Loucy (cell line): ENCODE measurements at regions not wholly inside any gene's neighbourhood (a gene's known extent, or its start where the extent isn't known, plus 50 kb on each side); places are given as distances from the start of the nearest gene placed in this dataset.

Source experiments
- H2AFZ ChIP-seq: fragments of 200-600 bp; sonication (generic); 2 replicates; pipeline ENCODE4 v1.6.0; 2016; ENCODE audit warnings: antibody characterized with exemption, mild to moderate bottlenecking, low read length, moderate library complexity
- H3F3A ChIP-seq: fragments of 200-600 bp; 2 replicates; pipeline ENCODE4 v1.6.0; 2016; ENCODE audit warnings: antibody characterized with exemption, low read depth, mild to moderate bottlenecking
- H3K27me3 ChIP-seq: fragments of 200-600 bp; sonication (generic); 2 replicates; pipeline ENCODE4 v1.6.1; 2014; ENCODE audit warnings: low read length, mild to moderate bottlenecking; ENCODE audit not compliant: insufficient read depth, poor library complexity, severe bottlenecking
- H3K36me3 ChIP-seq: fragments of 200-600 bp; sonication (generic); 2 replicates; pipeline ENCODE4 v1.6.1; 2016; ENCODE audit warnings: low read length; ENCODE audit not compliant: insufficient read depth
- H3K4me1 ChIP-seq: fragments of 200-600 bp; sonication (generic); 2 replicates; pipeline ENCODE4 v1.5.1; 2014; ENCODE audit warnings: low read length, mild to moderate bottlenecking; ENCODE audit not compliant: insufficient read depth, poor library complexity, severe bottlenecking
- H3K4me2 ChIP-seq: fragments of 200-600 bp; sonication (generic); 2 replicates; pipeline ENCODE4 v1.6.0; 2014; ENCODE audit warnings: antibody characterized with exemption, low read length, low read depth, mild to moderate bottlenecking; ENCODE audit not compliant: poor library complexity, severe bottlenecking
- H3K4me3 ChIP-seq: fragments of 200-600 bp; sonication (generic); 2 replicates; pipeline ENCODE4 v1.5.1; 2014; ENCODE audit warnings: low read length, mild to moderate bottlenecking, mixed read lengths; ENCODE audit not compliant: poor library complexity, severe bottlenecking
- H3K79me2 ChIP-seq: fragments of 200-600 bp; sonication (generic); 2 replicates; pipeline ENCODE4 v1.6.1; 2014; ENCODE audit warnings: low read length; ENCODE audit not compliant: insufficient read depth
- H3K9ac ChIP-seq: fragments of 200-600 bp; sonication (generic); 2 replicates; pipeline ENCODE4 v1.6.0; 2014; ENCODE audit warnings: mild to moderate bottlenecking, low read depth, low read length, moderate library complexity; ENCODE audit not compliant: poor library complexity, severe bottlenecking
- H3K9me2 ChIP-seq: fragments of 200-600 bp; sonication (generic); replicated peaks from 2 replicates; pipeline ENCODE4 v1.6.1; 2016; ENCODE audit warnings: low read depth, low read length, mixed read lengths
- H3K9me3 ChIP-seq: fragments of 200-600 bp; sonication (generic); 2 replicates; pipeline ENCODE4 v1.6.1; 2014; ENCODE audit warnings: mild to moderate bottlenecking, antibody characterized with exemption, low read length, low read depth; ENCODE audit not compliant: insufficient read depth
- H4K20me1 ChIP-seq: fragments of 200-600 bp; sonication (generic); 2 replicates; pipeline ENCODE4 v1.6.0; 2014; ENCODE audit warnings: antibody characterized with exemption, low read length, mild to moderate bottlenecking; ENCODE audit not compliant: insufficient read depth, poor library complexity, severe bottlenecking
- EZH2phosphoT487 ChIP-seq: fragments of 200-600 bp; IDR thresholded peaks from 2 replicates; pipeline ENCODE4 v1.6.1; 2018; ENCODE audit warnings: antibody characterized with exemption, mild to moderate bottlenecking, moderate library complexity, borderline replicate concordance
- TF ChIP-seq, protein P1 (sequence below): fragments of 200-600 bp; sonication (generic); conservative IDR thresholded peaks from 2 replicates; pipeline ENCODE4 v1.5.1; 2014; ENCODE audit warnings: mild to moderate bottlenecking, antibody characterized with exemption, low read length

DNA sequence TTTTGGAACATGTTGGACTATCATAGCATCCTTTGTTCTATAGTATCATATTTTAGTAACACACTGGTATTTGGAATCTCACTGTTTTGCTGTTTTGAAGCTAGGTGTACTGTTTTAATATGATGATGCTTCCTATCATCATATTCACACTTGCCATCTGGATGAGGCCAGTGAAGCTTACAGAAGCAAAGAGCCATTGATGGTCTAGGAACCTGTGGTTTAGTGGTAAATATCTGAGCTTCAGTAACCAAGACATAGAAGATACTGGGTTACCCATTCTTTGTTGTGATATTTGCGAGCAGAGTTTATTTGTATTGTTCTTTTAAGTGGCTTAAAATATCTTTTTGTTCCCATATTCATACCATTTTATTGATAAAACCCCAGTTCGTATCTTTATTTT lies 304.1 kb downstream of the SATB1 start:
- Histone ChIP-seq H4K20me1 (no peaks in the 10 kb centered on the region), H3K4me2 (no peak overlapping the region), H3K9ac (no peak overlapping the region), H2AFZ (no peak overlapping the region), H3K4me1 (peaks cover 20% of the 10 kb centered on the region), H3K36me3 (no peaks in the 10 kb centered on the region), H3K9me3 (no peaks in the 10 kb centered on the region; the same call in 1 of the 2 replicates), H3F3A (no peaks in the 10 kb centered on the region), H3K27me3 (no peaks in the 10 kb centered on the region), H3K9me2 (no peaks in the 10 kb centered on the region), H3K4me3 (no peak overlapping the region), H3K79me2 (no peaks in the 10 kb centered on the region)
- TF ChIP-seq EZH2phosphoT487: no peak
- TF ChIP-seq, protein P1, sequence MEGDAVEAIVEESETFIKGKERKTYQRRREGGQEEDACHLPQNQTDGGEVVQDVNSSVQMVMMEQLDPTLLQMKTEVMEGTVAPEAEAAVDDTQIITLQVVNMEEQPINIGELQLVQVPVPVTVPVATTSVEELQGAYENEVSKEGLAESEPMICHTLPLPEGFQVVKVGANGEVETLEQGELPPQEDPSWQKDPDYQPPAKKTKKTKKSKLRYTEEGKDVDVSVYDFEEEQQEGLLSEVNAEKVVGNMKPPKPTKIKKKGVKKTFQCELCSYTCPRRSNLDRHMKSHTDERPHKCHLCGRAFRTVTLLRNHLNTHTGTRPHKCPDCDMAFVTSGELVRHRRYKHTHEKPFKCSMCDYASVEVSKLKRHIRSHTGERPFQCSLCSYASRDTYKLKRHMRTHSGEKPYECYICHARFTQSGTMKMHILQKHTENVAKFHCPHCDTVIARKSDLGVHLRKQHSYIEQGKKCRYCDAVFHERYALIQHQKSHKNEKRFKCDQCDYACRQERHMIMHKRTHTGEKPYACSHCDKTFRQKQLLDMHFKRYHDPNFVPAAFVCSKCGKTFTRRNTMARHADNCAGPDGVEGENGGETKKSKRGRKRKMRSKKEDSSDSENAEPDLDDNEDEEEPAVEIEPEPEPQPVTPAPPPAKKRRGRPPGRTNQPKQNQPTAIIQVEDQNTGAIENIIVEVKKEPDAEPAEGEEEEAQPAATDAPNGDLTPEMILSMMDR: no peak

DNA sequence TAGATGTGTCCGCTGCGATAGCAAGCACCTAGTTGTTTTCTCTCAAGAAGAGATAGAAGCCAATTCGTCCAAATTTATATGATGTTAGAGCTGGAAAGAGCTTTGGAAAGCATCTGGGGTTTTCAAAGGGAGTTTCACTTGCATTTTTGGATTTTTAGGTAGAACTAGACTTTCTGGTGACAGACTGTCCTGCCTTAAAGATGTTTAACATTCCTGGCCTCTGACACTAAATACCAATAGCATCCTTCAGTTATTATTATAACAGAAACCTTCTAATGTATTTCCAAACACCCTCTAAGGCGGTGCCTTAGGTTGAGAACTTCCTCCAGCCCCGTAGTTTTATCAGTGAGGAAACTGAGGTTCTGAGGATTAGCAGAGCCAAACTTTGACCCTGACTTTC lies 305.3 kb downstream of the SATB1 start:
- Histone ChIP-seq H3K4me1 (peaks cover 20% of the 10 kb centered on the region), H3F3A (no peaks in the 10 kb centered on the region), H3K79me2 (no peaks in the 10 kb centered on the region), H3K36me3 (no peaks in the 10 kb centered on the region), H3K9me3 (no peaks in the 10 kb centered on the region; the same call in 1 of the 2 replicates), H3K9ac (no peak overlapping the region), H3K9me2 (no peaks in the 10 kb centered on the region), H2AFZ (no peak overlapping the region), H4K20me1 (no peaks in the 10 kb centered on the region), H3K4me2 (no peak overlapping the region), H3K27me3 (no peaks in the 10 kb centered on the region), H3K4me3 (no peak overlapping the region)
- TF ChIP-seq, protein P1: no peak
- TF ChIP-seq EZH2phosphoT487: no peak

DNA sequence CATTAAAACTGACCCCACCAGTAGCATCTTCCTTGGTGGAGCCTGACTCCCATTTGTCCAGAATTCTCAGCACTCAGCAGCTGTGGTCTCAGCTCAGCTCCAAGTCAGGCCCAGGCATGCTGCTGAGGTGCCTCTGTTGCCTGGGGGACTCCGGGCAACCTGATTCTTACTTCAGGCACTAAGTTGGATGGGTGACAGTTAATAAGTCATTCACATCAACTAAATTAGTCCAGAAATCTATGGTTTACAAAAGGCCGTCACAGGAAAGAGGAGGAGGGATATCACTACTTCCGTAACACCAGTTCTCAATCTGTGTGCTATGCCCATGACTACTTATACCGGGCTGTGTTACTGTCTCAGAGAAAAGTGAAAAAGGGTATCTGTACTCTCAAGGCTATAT lies 310.2 kb downstream of the SATB1 start:
- TF ChIP-seq EZH2phosphoT487: no peak
- TF ChIP-seq, protein P1: no peak
- H3K9me3 ChIP-seq: no peaks in the 10 kb centered on the region; the same call in 1 of the 2 replicates
- H3K27me3 ChIP-seq: no peaks in the 10 kb centered on the region
- no peaks in the 10 kb centered on the region for H4K20me1 ChIP-seq
- H3K4me1 ChIP-seq: peaks cover 34% of the 10 kb centered on the region
- no peaks in the 10 kb centered on the region for H3K9me2 ChIP-seq
- H2AFZ ChIP-seq: no peak overlapping the region; the same call in 1 of the 2 replicates
- H3F3A ChIP-seq: no peaks in the 10 kb centered on the region
- H3K36me3 ChIP-seq: no peaks in the 10 kb centered on the region
- no peak overlapping the region for H3K4me3 ChIP-seq
- no peaks in the 10 kb centered on the region for H3K79me2 ChIP-seq
- no peak overlapping the region for H3K9ac ChIP-seq
- H3K4me2 ChIP-seq: no peak overlapping the region
